Posterior cingulate gyrus (tissue), 11 donors: ENCODE measurements at regions not wholly inside any gene's neighbourhood (a gene's known extent, or its start where the extent isn't known, plus 50 kb on each side); places are given as distances from the start of the nearest gene placed in this dataset.
"Not testable (repeated sequence)": the region's sequence is repeated elsewhere in the genome, so short reads cannot be mapped to it uniquely, and the experiment has no call there.

Experiments used
- DNase-seq, 10 donors: peaks; one replicate each; pipeline versions ENCODE4 v3.0.0 to v3.0.0-alpha.2; 2020 to 2021; ENCODE audit warnings: mixed read lengths in 3 of 10
- intact Hi-C: fragments of 100-400 bp; cut with DNase I; formaldehyde crosslinking; loops from one replicate; pipeline ENCODE4 v1.15.1; 2023

DNA sequence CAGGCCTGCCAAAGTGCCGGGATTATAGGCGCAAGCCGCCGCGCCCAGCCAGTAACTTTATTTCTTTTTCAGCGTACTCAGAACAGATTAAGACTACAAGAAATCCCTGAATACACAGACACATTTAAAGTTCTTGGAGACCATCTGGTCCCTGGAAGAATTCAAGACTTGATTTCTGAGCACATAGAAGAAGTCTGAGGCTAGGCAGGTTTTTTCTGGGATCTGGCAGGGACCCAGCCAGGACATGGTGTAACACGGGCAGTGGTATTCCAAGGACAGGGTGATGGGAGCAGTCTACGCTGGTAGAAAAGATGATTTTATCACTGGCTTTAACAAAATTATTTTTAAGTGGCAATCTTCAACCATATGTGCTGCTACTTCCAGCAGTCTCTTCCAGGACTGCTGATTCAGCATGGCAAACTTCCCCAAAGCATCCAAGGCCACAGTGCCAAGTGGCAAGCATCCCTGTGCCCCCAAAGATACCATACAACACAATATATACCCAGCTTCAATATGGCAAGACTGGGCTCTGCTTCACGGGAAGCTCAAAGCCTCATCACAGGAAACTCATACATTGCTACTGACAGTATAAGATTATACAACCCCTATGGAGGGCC lies 105.2 kb upstream of the OR5AK2 start:
- DNase-seq: no peak
- intact Hi-C loops: no loop called here

DNA sequence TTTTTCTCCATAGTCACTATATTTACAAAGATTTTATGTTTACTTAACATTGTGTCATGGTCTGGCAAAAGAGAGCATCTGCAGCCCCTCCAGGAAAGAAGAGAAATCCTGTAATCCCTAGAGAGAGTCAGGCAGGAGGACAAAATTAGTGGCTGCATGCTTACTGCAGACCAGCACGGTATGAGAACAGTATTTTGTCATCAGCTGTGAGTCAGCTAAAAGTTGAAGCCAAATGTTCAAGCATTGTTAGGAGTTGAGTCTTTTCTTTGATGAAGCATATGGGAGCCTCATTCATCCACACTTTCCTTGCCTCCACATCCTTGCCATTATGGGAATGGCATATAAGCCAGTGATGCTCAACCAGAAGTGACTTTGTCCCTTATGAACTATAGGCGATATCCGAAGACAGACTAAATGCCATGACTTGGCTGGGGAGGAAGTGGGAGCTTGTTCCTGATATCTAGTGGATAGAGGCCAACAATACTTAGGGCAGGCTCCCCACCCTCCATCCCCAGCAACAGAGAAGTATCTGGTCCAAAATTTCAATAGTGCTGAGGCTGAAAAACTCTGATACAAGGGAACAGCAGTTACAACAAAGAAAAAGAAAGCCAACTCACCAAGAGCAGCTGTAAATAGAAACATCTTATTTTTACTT lies 112.0 kb upstream of the OR5AK2 start:
- intact Hi-C loops: no loop called here
- DNase-seq: no peak

DNA sequence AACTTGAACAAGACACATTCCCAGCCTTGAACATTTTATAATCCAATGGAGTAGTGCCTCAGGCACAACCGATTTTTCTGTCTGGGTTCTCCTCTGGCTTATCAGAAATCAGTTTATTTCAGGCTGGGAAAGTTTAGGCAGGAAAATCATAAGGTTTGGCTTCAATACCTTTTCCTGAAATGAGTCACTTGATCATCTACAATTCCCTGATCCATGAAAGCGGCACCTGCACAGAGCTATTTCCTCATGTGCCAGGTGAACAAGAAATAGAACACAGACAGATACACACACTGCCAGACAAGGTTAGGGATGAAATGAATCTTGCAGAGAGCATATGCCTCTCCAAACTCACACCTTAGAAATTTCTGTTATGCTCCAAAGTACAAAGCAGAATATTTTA lies 106.7 kb upstream of the OR9G4 start:
- intact Hi-C loops: no loop called here
- DNase-seq: no peak

DNA sequence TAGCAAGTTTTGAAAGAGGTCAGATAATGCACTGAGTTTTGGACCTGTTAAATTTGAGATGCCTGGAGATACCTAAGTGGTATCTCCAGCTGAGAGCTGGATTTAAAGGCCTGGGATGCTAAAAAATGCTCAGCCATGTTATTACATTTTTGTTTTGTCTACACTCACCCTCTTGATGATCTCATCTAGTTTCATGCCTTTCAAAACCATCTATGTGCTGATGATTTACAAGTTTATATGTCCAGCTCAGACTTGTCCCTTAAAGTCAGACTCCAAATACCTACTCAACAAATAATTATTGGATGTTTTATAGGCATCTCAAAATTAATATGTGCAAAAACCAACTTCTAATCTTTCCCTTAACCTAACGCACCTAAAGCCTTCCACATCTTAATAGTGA lies 103.6 kb upstream of the OR9G4 start:
- intact Hi-C loops: no loop called here
- DNase-seq: no peak

DNA sequence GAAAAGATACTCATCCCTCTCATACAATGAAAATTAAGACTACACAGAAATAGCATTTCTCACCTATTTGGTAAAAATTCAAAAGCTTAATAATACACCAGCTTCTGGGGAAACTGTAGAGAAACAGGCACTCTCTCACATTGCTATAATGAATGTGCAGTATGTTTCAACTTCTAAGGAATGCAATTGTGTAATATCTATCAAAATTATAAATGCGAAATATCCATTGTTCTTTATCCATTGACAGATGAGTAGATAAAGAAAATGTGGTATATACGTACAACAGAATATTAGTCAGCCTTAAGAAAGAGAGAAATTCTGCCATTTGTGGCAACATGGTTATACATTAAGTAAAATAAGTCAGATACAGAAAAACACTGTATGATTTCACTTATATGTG lies 101.4 kb upstream of the OR9G4 start:
- DNase-seq: no peak
- intact Hi-C loops: no loop called here

DNA sequence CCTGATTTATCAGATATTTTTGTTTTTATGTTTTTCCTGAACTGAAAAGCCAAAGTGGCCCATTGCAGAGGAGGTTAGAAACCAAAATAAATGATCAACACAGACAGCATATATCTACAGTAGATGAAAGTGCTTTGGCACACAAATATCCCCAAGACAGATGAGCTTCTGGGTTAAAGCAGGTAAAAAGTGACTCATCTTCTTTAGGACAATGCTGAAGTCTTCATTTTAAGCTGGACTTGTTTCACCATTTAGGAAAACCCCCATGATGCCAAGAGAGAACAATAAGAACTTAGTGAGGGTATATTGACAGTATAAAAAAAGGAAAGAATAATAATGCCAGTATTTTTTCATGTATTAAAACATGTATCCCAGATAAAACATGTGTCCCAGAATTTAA lies 100.8 kb upstream of the OR9G4 start:
- intact Hi-C loops: no loop called here
- no peak for DNase-seq

DNA sequence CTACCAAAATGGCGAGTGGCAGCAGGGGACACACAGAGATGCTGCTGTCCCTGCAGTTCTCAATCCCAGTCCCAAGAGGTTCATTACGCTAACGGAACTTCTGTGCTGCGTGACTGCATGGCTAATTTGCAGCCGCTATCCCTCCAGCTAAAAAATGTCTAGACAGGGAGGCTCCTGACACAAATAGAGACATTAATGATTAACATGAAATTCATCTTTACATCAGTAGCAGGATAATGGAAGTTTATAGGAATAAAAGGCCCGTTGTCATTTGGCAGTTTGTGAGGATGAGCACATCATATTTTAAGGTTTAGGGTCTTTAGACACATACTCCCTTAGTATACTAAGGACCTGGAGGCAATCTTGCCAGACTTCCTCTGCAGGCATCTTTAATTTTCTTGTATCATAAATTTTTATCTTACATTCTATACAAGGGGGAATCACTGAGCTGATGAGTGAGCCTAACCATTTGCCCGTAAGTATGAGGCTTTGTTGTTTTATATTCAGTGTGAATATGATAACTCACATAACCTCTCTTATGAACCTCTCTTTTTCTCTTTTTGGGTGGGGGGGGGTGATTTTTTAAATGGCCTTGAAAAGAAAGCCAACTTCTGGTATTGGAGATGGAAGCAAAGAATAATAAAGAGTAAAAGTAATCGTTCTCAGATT lies 99.8 kb upstream of the OR9G4 start:
- intact Hi-C loops: no loop called here
- DNase-seq: no peak

DNA sequence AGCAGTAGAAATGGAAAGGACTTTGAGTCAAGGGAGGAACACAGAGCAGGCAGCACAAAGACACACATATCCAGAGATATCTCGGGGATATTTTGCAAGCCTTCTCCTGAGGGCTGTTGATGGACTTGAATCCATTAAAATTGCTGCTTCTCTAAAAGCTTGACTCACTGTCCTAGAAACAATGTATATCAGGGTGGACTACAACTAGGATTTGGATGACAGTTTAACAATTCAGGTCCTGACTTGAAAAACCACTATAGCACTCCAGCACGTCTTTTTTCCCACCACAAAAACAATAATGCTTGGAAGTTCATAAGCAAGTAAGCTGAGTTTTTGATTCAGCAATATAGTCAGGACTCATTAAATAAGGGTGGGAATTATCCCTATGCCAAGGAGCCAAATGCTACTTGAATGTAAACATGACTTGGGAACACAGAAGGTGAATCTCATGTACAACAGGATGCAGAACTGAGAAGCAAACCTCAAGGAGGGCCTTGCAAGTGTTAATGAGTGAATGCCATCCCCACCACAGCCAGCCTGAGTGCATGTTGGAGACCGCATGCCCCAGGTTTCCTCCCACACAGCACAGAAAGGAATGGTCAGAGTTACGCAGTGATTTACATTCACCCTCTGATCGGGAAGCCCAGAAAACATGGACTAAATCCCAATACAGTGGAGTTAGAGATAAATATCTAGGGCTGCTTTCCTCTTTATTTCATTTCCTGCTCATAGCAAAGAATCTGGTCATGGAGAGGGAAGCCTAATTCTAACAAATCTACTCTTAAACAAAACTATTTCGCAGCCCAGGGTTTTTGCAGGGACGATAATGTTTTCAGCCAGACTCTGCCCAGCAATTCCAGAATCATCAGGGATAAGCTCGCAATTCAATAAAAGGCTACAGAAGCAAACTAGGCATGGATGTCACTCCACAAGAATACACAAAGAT lies 98.4 kb upstream of the OR9G4 start:
- intact Hi-C loops: no loop called here
- no peak for DNase-seq

DNA sequence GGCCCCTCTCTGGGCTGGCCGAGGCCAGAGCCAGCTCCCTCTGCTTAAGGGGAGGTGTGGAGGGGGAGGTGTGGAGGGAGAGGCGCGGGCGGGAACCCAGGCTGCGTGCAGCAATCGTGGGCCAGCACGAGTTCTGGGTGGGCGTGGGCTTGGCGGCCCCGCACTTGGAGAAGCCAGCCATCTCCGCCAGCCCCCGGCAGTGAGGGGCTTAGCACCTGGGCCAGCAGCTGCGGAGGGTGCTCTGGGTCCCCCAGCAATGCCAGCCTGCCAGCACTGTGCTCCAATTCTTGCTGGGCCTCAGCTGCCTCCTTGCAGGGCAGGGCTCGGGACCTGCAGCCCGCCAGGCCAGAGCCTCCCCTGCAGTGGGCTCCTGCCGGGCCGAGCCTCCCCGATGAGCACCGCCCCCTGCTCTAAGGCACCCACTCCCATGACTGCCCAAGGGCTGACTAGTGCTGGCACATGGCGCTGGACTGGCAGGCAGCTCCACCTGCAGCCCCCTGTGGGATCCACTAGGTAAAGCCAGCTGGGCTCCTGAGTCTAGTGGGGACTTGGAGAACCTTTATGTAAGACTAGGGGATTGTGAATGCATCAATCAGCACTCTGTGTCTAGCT lies 96.7 kb upstream of the OR9G4 start:
- intact Hi-C loops: no loop called here
- DNase-seq: peak in 1 of 10 donors; percentile 62

DNA sequence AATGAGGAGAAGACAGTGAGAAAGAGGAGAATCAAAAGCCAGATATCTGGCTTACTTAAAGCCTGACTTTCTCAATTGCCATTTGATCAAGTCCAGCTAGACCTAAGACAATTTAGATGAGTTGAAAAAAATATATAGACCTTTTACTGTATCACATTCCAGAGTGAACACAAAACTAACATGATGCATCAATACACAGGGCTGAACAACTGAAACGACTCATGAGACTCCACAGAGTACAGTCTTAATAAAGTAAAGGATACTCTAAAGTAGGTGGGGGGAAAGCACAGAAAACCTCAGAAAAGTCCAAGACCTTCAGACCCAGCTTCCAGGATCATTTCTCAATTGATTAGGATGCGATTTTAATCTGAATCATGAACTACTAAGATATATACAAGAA lies 95.3 kb upstream of the OR9G4 start:
- intact Hi-C loops: no loop called here

DNA sequence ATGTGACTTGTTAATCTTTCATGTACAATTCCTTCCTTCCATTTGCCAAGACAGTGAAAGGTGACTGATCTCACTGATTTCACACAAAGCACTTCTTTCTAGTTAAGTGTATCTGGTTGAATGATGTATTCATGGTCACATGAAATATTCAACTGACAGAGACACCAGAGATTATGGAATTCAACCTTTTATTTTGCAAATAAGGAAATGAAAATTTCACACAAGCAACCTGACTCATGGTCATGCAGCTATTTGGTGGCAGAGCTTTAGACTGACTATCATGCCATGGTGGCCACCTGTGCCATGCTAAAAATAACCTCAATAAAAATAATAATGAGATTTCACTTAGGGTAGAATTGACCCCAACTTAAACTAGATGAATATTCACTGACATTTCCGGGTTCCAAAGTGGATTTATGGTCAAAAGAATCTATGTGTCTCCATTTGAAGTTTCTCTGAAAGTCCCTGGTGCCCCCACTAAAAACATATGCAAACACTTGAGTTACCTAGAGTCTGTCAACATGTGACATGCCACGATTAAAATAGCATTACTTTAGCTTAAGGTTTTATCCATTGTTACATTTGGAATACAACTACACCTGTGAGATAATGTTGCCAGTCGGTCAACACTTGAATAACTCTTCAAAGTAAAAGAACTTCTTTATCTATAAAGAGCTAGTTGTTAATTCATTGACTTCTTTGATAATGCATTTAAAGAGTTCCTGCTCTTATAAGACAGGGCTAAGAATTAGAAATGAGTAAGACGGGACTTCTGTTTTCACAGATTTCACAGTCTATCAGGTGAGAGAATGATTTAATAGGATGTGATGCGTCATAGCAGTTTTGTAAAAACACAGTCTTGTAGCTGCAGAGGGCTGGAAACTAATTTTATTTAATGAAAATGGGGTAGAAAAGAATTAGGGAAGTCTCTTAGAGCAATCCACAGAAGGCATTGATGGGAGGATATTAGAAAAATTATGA lies 94.6 kb upstream of the OR9G4 start:
- intact Hi-C loops: no loop called here
- no peak for DNase-seq

More for the DNA sequence above, 95.3 kb upstream of the OR9G4 start:
- DNase-seq: no peak

DNA sequence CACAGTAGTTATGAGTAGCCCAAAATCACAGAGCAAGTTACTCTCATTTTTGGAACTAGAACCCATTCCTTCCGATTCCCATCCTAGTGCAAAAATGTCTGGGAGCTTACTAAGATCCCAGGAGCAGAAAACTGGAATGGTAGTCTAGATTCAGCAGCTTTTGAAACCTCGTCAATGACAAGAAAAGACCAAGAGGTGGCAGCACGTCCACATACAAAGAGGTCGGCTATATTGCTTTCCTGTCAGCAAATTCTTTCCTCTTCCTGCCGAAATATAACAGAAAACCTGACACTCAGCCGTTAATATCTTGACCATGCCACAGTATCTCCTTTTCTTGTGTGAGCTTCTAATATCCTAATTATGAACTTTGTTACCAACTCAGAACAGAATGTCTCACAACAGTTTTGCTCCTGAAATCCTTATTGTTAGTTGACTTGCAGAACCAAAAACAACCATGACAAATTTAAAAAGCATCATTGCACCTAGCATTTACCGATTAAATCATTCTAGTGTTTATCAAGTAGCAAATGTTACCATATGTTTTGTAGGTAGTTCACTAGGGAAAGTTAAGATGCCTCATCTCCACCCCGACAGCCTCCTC lies 92.8 kb upstream of the OR9G4 start:
- DNase-seq: peak in 7 of 10 donors; percentile 11 to 88 (median 34)
- intact Hi-C loops: loop anchor here (1.0 kb wide), 1 partner anchor 408 kb away; no protein-coding TSS in a partner anchor

DNA sequence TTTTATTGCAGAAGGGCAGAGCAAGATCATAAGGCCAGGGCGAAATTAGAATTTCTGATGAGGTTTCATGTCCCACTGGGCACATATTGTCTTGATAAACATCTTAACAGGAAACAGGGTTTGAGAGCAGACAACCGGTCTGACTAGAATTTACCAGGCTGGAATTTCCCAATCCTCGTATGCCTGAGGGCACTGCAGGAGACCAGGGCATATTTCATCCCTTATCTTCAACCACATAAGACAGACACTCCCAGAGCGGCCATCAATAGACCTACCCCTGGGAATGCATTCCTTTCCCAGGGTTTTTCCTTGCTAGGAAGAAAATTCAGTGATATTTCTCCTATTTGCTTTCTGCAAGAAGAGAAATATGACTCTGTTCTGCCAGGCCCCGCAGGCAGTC lies 78.9 kb upstream of the OR9G4 start:
- intact Hi-C loops: loop anchor here (10.0 kb wide), 1 partner anchor 63 kb away; no protein-coding TSS in a partner anchor
- DNase-seq: not testable (repeated sequence)

DNA sequence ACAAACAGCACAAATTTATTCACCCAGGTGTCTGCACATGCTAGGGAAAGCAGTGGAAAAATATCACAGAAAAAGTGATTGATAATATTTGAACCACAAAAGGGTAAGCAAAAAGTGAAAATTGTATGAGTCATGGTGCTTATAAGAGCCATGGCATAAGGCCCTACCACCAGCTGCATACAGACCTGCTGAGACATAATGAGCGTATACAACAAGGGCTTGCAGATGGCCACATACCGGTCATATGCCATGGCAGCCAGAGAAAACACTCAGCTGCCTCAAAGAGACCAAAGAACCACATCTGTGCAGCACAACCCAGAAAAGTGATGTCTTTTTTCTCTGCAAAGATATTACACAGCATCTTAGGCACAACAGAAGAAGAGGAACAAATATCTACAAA lies 71.4 kb upstream of the OR9G4 start:
- intact Hi-C loops: loop anchor here (10.0 kb wide), 1 partner anchor 55 kb away; no protein-coding TSS in a partner anchor
- DNase-seq: no peak

DNA sequence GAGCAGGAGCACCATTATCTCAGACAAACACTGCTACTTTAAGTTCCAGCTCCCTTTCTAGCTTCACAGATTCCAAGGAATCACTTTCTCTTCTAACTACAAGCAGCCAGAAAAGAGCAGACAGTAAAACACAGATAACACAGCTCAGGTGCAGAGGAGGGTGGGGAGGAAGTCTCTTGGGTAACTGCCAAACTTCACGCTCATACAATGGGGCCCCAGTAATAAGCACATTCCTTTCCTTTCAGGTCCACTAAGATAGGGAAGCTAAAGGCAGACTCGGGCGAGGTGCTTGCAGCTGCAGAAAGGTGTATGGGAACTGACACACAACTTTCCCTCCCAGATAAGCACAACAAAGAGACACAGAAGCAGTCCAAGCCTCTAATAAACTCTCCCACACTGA lies 69.2 kb upstream of the OR9G4 start:
- intact Hi-C loops: no loop called here

DNA sequence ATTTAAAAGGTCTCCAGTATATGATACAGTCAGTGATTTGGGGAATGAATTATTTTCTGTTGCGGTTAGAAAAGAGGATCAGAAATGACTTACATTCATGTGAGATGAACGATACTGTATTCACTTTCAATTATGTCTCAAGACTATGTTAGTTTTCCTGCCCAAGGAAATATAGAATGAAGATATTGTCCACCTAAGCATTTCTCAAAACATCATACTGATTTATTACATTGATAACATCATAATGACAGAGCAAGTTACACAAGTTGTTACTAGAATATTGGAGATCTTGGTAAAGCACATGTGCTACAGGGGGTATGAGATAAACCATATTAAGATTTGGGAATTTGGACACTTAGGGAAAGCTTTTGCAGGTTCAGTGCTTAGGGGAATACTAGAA lies 67.8 kb upstream of the OR9G4 start:
- intact Hi-C loops: no loop called here
- DNase-seq: no peak

More for the DNA sequence above, 69.2 kb upstream of the OR9G4 start:
- no peak for DNase-seq

DNA sequence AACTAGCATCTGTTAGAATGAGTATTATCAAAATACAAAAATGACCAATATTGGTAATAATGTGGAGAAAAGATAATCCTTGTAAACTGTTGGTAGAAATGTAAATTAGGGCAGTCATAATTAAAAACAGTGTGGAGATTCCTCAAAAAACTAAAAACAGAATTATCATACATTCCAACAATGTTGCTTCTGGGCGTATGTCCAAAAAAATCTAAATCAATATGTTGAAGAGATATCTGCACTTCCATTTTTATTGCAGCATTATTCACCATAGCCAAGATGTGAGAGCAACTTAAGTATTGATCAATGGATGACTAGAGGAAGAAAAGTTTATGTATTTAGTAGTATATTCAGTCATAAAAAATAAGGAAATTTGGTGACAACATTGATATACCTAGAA lies 59.8 kb upstream of the OR9G4 start:
- DNase-seq: no peak
- intact Hi-C loops: no loop called here

DNA sequence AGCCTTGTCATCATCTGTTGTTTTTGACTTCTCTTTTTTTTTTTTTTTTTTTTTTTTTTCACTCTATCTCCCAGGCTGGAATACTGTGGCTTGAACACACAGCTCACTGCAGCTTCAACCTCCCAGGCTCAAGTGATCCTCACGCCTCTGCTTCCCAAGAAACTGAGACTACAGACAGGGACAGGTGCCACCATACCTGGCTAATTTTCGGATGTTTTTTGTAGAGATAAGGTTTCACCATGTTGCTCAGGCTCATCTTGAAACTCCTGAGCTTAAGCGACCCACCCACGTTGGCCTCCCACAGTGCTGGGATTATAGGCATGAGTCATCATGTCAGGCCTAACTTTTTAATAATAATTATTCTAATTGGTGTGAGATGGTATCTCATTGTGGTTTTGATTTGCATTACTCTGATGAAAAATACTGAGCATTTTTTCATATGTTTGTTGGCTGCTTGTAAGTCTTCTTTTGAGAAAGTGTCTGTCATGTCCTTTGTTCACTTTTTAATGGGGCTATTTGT lies 51.3 kb upstream of the OR9G4 start:
- intact Hi-C loops: no loop called here

More for the DNA sequence above, 51.3 kb upstream of the OR9G4 start:
- DNase-seq: no peak
